HCT116 (cell line): ENCODE measurements at regions not wholly inside any gene's neighbourhood (a gene's known extent, or its start where the extent isn't known, plus 50 kb on each side); places are given as distances from the start of the nearest gene placed in this dataset.

Source experiments
- ATAC-seq: fragments of 200-7000 bp; cut with Tn5 transposase; 2 replicates; pipeline ENCODE4 v1.9.1; 2020; ENCODE audit warnings: mild to moderate bottlenecking, moderate library complexity
- BruUV-seq: library from RNA; stranded (reverse); fragments of 400-500 nt; replicated peaks from 2 replicates; lab custom pipeline; 2021; lab: Mats Ljungman, UMichigan
- CTCF ChIA-PET: fragments of 300-600 bp; sonication (Branson Sonifier 250); formaldehyde crosslinking; loops from one replicate; lab custom pipeline; 2021; ENCODE audit warnings: antibody characterized with exemption; lab: Charles Lee
- POLR2A ChIA-PET: fragments of 300-600, 350-600 bp; sonication (Branson Sonifier 250); formaldehyde crosslinking; loops from one replicate; lab custom pipeline; 2021; ENCODE audit warnings: antibody characterized with exemption; lab: Charles Lee
- RAD21 ChIA-PET, 2 experiments: fragments of 300-600 bp; sonication (Branson Sonifier 250); formaldehyde crosslinking; loops; one replicate each; lab custom pipeline; 2023; ENCODE audit warnings: low total read pairs in 2 of 2; ENCODE audit not compliant: uncharacterized antibody in 2 of 2, unreplicated experiment in 2 of 2, low non-redundant PET in 1 of 2; lab: Charles Lee
- DNase-seq: peaks from one replicate; pipeline ENCODE4 v3.0.0-alpha.2; 2010; ENCODE audit warnings: low read depth, low spot score
- H2AFZ ChIP-seq: fragments of 200-600 bp; shearing (Covaris generic), sonication (generic); 2 replicates; pipeline ENCODE4 v1.6.1; 2017; ENCODE audit warnings: low read depth, mixed run types, mixed read lengths, antibody characterized with exemption, low read length; ENCODE audit not compliant: poor library complexity, severe bottlenecking
- H3K27ac ChIP-seq: 2 replicates; pipeline ENCODE4 v1.5.1; 2012; ENCODE audit warnings: low read depth, low read length
- H3K27me3 ChIP-seq: fragments of 200-600 bp; sonication (generic); 2 replicates; pipeline ENCODE4 v1.6.1; 2016; ENCODE audit warnings: mixed run types, low read length, mixed read lengths; ENCODE audit not compliant: insufficient read depth
- H3K36me3 ChIP-seq, 2 experiments: fragments of 200-500 bp in 1 of 2; fragments of 200-600 bp in 1 of 2; sonication (Bioruptor generic) in 1 of 2; sonication (generic) in 1 of 2; 2 replicates each; pipeline versions ENCODE4 v1.5.1 to v1.6.1; 2014 to 2016; ENCODE audit warnings: low read length in 2 of 2, inconsistent platforms in 1 of 2, mixed read lengths in 1 of 2, mixed run types in 1 of 2; ENCODE audit not compliant: insufficient read depth in 2 of 2, control insufficient read depth in 1 of 2
- H3K4me1 ChIP-seq, 2 experiments: fragments of 200-600 bp in 1 of 2; sonication (generic) in 1 of 2; 2 replicates each; pipeline versions ENCODE4 v1.5.1 to v1.6.1; 2012 to 2017; ENCODE audit warnings: low read length in 2 of 2, inconsistent platforms in 1 of 2, mild to moderate bottlenecking in 1 of 2, mixed read lengths in 1 of 2, mixed run types in 1 of 2, moderate library complexity in 1 of 2; ENCODE audit not compliant: insufficient read depth in 2 of 2, control insufficient read depth in 1 of 2
- H3K4me2 ChIP-seq: fragments of 200-600 bp; sonication (generic); 2 replicates; pipeline ENCODE4 v1.6.1; 2017; ENCODE audit warnings: mixed run types, low read length, mixed read lengths
- H3K4me3 ChIP-seq, 2 experiments: fragments of 200-600 bp in 1 of 2; sonication (generic) in 1 of 2; replicated peaks in 1 of 2; 2 replicates each; pipeline ENCODE4 v1.5.1; 2011 to 2016; ENCODE audit warnings: low read length in 2 of 2, control low read depth in 1 of 2, low read depth in 1 of 2, mild to moderate bottlenecking in 1 of 2, mixed read lengths in 1 of 2, mixed run types in 1 of 2
- H3K79me2 ChIP-seq: fragments of 200-600 bp; sonication (generic); 2 replicates; pipeline ENCODE4 v1.6.1; 2017; ENCODE audit warnings: mild to moderate bottlenecking, mixed run types, low read length, moderate library complexity, mixed read lengths; ENCODE audit not compliant: insufficient read depth
- H3K9ac ChIP-seq: fragments of 200-600 bp; sonication (generic); 2 replicates; pipeline ENCODE4 v1.6.1; 2016; ENCODE audit warnings: low read length, mixed read lengths
- H3K9me2 ChIP-seq: fragments of 200-600 bp; sonication (generic), shearing (Covaris generic); 2 replicates; pipeline ENCODE4 v1.6.1; 2017; ENCODE audit warnings: mixed run types, mild to moderate bottlenecking, moderate library complexity; ENCODE audit not compliant: insufficient read depth
- H3K9me3 ChIP-seq, 2 experiments: fragments of 200-500 bp in 1 of 2; fragments of 200-600 bp in 1 of 2; sonication (Bioruptor generic) in 1 of 2; sonication (generic) in 1 of 2; 2 replicates each; pipeline ENCODE4 v1.6.1; 2014 to 2017; ENCODE audit warnings: low read length in 2 of 2, mixed read lengths in 2 of 2, inconsistent platforms in 1 of 2, low read depth in 1 of 2, mild to moderate bottlenecking in 1 of 2, mixed run types in 1 of 2, moderate library complexity in 1 of 2; ENCODE audit not compliant: control insufficient read depth in 1 of 2, insufficient read depth in 1 of 2
- H4K20me1 ChIP-seq: fragments of 200-600 bp; sonication (generic), shearing (Covaris generic); 2 replicates; pipeline ENCODE4 v1.6.1; 2017; ENCODE audit warnings: mixed run types, mild to moderate bottlenecking, moderate library complexity; ENCODE audit not compliant: insufficient read depth
- CBX3 ChIP-seq: IDR thresholded peaks from 2 replicates; pipeline ENCODE4 v1.6.1; 2012; ENCODE audit warnings: low read depth
- CEBPB ChIP-seq: IDR thresholded peaks from 2 replicates; pipeline ENCODE4 v1.6.1; 2012; ENCODE audit warnings: low read depth
- EGR1 ChIP-seq: IDR thresholded peaks from 2 replicates; pipeline ENCODE4 v1.6.1; 2012; ENCODE audit warnings: low read depth
- ELF1 ChIP-seq: IDR thresholded peaks from 2 replicates; pipeline ENCODE4 v1.6.1; 2012; ENCODE audit warnings: low read depth, borderline replicate concordance
- EZH2 ChIP-seq: fragments of 200-600 bp; sonication (generic); IDR thresholded peaks from 2 replicates; pipeline ENCODE4 v1.6.1; 2017; ENCODE audit warnings: antibody characterized with exemption, mixed run types
- EZH2phosphoT487 ChIP-seq: fragments of 200-600 bp; IDR thresholded peaks from 2 replicates; pipeline ENCODE4 v1.6.1; 2018; ENCODE audit warnings: antibody characterized with exemption, borderline replicate concordance
- FOSL1 ChIP-seq: IDR thresholded peaks from 2 replicates; pipeline ENCODE4 v1.6.1; 2012; ENCODE audit warnings: low read depth
- JUND ChIP-seq: IDR thresholded peaks from 2 replicates; pipeline ENCODE4 v1.6.1; 2012
- MAX ChIP-seq: IDR thresholded peaks from 2 replicates; pipeline ENCODE4 v1.6.1; 2012
- POLR2AphosphoS5 ChIP-seq: IDR thresholded peaks from 2 replicates; pipeline ENCODE4 v1.6.1; 2011; ENCODE audit warnings: mild to moderate bottlenecking, low read depth, low read length, moderate library complexity
- RAD21 ChIP-seq: IDR thresholded peaks from 2 replicates; pipeline ENCODE4 v1.6.1; 2012; ENCODE audit warnings: low read depth, mild to moderate bottlenecking
- REST ChIP-seq: IDR thresholded peaks from 2 replicates; pipeline ENCODE4 v1.6.1; 2012; ENCODE audit warnings: low read depth
- SIN3A ChIP-seq: IDR thresholded peaks from 2 replicates; pipeline ENCODE4 v1.6.1; 2012; ENCODE audit warnings: low read depth
- SP1 ChIP-seq: IDR thresholded peaks from 2 replicates; pipeline ENCODE4 v1.6.1; 2012; ENCODE audit warnings: low read depth
- SRF ChIP-seq: IDR thresholded peaks from 2 replicates; pipeline ENCODE4 v1.6.1; 2012; ENCODE audit warnings: low read depth
- TCF7L2 ChIP-seq: IDR thresholded peaks from 2 replicates; pipeline ENCODE4 v1.7.0; 2011; ENCODE audit warnings: borderline replicate concordance, inconsistent platforms; ENCODE audit not compliant: insufficient read depth, insufficient read length; ENCODE audit errors: extremely low read depth
- YY1 ChIP-seq: IDR thresholded peaks from 2 replicates; pipeline ENCODE4 v1.6.1; 2011; ENCODE audit warnings: low read length, low read depth, moderate library complexity, mild to moderate bottlenecking; ENCODE audit not compliant: insufficient replicate concordance; ENCODE audit errors: extremely low read depth
- ZBTB33 ChIP-seq: IDR thresholded peaks from 2 replicates; pipeline ENCODE4 v1.6.1; 2011; ENCODE audit warnings: mild to moderate bottlenecking, low read length, moderate library complexity; ENCODE audit not compliant: insufficient replicate concordance; ENCODE audit errors: extremely low read depth
- ZFX ChIP-seq: fragments of 450-650 bp; IDR thresholded peaks from 2 replicates; pipeline ENCODE4 v1.6.1; 2017
- ZNF274 ChIP-seq: fragments of 200-500 bp; sonication (Bioruptor generic); IDR thresholded peaks from 2 replicates; pipeline ENCODE4 v1.6.1; 2014; ENCODE audit warnings: mild to moderate bottlenecking, low read depth, low read length, inconsistent platforms
- intact Hi-C: fragments of 100-400 bp; cut with micrococcal nuclease; formaldehyde crosslinking; loops from 2 replicates; pipeline ENCODE4 v1.10.0; 2022

- Histone ChIP-seq H3K9ac (no peak overlapping the region), H3K4me3 (no peak overlapping the region), H3K4me1 (no peaks in the 10 kb centered on the region), H3K36me3 (no peaks in the 10 kb centered on the region)
- BruUV-seq: no TSS peak
- ATAC-seq: no peak
- no peak for TF ChIP-seq TCF7L2
- TF ChIP-seq JUND: no peak
- no peak for TF ChIP-seq SP1
- TF ChIP-seq CEBPB: no peak
- no peak for TF ChIP-seq ZBTB33
- TF ChIP-seq YY1: no peak
- no peak for TF ChIP-seq CBX3
- no peak for TF ChIP-seq ZNF274
- TF ChIP-seq SIN3A: no peak
- no peak for TF ChIP-seq ELF1
- TF ChIP-seq EZH2: no peak
- TF ChIP-seq REST: no peak
- no peak for TF ChIP-seq FOSL1
- no peak for TF ChIP-seq RAD21
- TF ChIP-seq MAX: no peak
- no peak for TF ChIP-seq EZH2phosphoT487
- no peak for TF ChIP-seq ZFX
- TF ChIP-seq EGR1: no peak
- TF ChIP-seq SRF: no peak
- no peak for TF ChIP-seq POLR2AphosphoS5
- TF ChIP-seq, all 23 proteins: peak for 0
- H3K9me3 ChIP-seq: peaks cover 0 to 6% of the 10 kb centered on the region in 2 experiments; a peak in 2 of 4 replicates
- H3K79me2 ChIP-seq: no peaks in the 10 kb centered on the region
- DNase-seq: no peak
- H4K20me1 ChIP-seq: no peaks in the 10 kb centered on the region
- ChIA-PET CTCF (no interaction called here), RAD21 (no interaction called here), POLR2A (no interaction called here)
- no peaks in the 10 kb centered on the region for H3K27me3 ChIP-seq
- no peaks in the 10 kb centered on the region for H3K9me2 ChIP-seq
- H3K27ac ChIP-seq: no peak overlapping the region
- no peak overlapping the region for H2AFZ ChIP-seq
- no peak overlapping the region for H3K4me2 ChIP-seq
- intact Hi-C loops: no loop called here
Observed at GRCh38 chr16:63467513-63467912, 1431.3 kb upstream of the CDH8 start.
